ENCODE measurements at regions not wholly inside any gene's neighbourhood (a gene's known extent, or its start where the extent isn't known, plus 50 kb on each side); places are given as distances from the start of the nearest gene placed in this dataset.
"Not testable (repeated sequence)": the region's sequence is repeated elsewhere in the genome, so short reads cannot be mapped to it uniquely, and the experiment has no call there.

DNA sequence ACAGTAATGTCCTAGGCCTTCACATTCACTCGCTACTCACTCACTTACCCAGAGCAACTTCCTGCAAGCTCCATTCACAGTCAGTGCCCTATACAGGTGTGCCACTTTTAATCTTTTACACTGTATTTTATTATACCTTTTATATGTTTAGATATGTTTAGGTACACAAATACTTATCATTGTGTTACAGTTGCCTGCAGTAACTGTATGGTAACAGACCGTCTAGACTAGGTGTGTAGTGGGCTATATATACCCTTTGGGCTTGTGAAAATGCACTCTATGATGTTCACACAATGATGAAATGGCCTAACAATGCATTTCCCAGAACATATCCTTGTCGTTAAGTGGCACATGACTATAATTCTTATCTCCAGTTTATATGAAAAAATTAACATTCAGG lies 204.5 kb upstream of the HMCN1 start:
- no peak for DNase-seq
- Histone ChIP-seq H3K4me3 (ENCODE audit: control insufficient read depth in 1 of 7, extremely low read depth in 1 of 7, insufficient read depth in 4 of 7, low read depth in 2 of 7, low read length in 6 of 7) (no peak overlapping the region), H3K27me3 (replicated peaks in 2 of 5; ENCODE audit: control insufficient read depth in 4 of 5, insufficient read depth in 5 of 5, low read length in 4 of 5) (no peaks in the 10 kb centered on the region), H3K27ac (ENCODE audit: insufficient read depth in 1 of 2, low read depth in 1 of 2, low read length in 2 of 2, poor library complexity in 1 of 2, severe bottlenecking in 2 of 2) (no peak overlapping the region), H3K36me3 (ENCODE audit: control insufficient read depth in 4 of 4, insufficient read depth in 4 of 4, low read length in 3 of 4) (no peaks in the 10 kb centered on the region), H3K9me3 (ENCODE audit: control extremely low read depth in 1 of 5, control insufficient read depth in 4 of 5, insufficient read depth in 2 of 5, low read depth in 1 of 5, low read length in 4 of 5) (no peaks in the 10 kb centered on the region), H3K4me1 (ENCODE audit: control extremely low read depth in 1 of 4, control insufficient read depth in 4 of 4, insufficient read depth in 4 of 4, low read length in 3 of 4) (peaks cover 0 to 7% (median 2%) of the 10 kb centered on the region in 4 experiments)
- WGBS (ENCODE audit: insufficient coverage): no CpG with 5 or more reads among the region's 3 CpGs
- CTCF ChIA-PET: interaction anchor here (1.6 kb wide), 1 partner anchor 10 kb away, joined by 5 read pairs; no protein-coding TSS in a partner anchor
- POLR2A ChIA-PET: no interaction called here

DNA sequence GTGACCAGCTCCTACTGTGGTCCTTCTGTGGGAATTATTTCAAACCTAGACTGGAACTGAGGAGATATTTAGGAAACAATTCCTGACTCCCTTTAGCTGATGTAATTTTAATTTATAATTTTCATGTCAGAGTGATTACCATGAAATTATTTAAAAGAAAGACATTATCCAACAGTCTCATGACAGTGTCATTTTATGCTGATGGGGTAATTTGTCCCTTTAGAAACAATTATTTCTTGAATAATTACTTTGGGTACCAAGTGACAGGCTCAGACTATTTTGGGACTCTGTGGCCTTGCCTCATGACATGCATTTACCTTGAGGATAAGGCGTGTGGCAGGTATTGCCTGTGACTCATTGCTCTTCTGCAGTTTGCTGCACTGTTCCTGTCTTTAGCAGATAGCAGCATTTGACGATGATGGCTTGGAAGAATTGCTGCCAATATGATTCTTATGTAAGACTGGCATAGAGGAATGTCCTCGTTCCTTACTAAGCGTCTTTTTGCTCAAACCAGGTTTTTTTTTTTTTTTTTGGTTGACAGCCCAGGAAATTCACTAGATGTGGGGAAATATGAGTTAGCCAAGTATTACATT lies 206.0 kb upstream of the HMCN1 start:
- 100% methylated on average over 2 of the region's 4 CpGs for WGBS (ENCODE audit: insufficient coverage)
- peaks cover 0 to 3% (median 0%) of the 10 kb centered on the region in 5 experiments for H3K9me3 ChIP-seq (ENCODE audit: control extremely low read depth in 1 of 5, control insufficient read depth in 4 of 5, insufficient read depth in 2 of 5, low read depth in 1 of 5, low read length in 4 of 5)
- H3K4me3 ChIP-seq (ENCODE audit: control insufficient read depth in 1 of 7, extremely low read depth in 1 of 7, insufficient read depth in 4 of 7, low read depth in 2 of 7, low read length in 6 of 7): no peak overlapping the region
- H3K4me1 ChIP-seq (ENCODE audit: control extremely low read depth in 1 of 4, control insufficient read depth in 4 of 4, insufficient read depth in 4 of 4, low read length in 3 of 4): peaks cover 0 to 7% (median 2%) of the 10 kb centered on the region in 4 experiments
- no peak for DNase-seq
- no peak overlapping the region for H3K27ac ChIP-seq (ENCODE audit: insufficient read depth in 1 of 2, low read depth in 1 of 2, low read length in 2 of 2, poor library complexity in 1 of 2, severe bottlenecking in 2 of 2)
- no peaks in the 10 kb centered on the region for H3K36me3 ChIP-seq (ENCODE audit: control insufficient read depth in 4 of 4, insufficient read depth in 4 of 4, low read length in 3 of 4)
- ChIA-PET POLR2A (no interaction called here), CTCF (interaction anchor here (0.8 to 1.5 kb wide), 3 partner anchors 10 to 71 kb away, joined by 3 to 4 read pairs (median 4); no protein-coding TSS in a partner anchor)
- no peaks in the 10 kb centered on the region for H3K27me3 ChIP-seq (replicated peaks in 2 of 5; ENCODE audit: control insufficient read depth in 4 of 5, insufficient read depth in 5 of 5, low read length in 4 of 5)

DNA sequence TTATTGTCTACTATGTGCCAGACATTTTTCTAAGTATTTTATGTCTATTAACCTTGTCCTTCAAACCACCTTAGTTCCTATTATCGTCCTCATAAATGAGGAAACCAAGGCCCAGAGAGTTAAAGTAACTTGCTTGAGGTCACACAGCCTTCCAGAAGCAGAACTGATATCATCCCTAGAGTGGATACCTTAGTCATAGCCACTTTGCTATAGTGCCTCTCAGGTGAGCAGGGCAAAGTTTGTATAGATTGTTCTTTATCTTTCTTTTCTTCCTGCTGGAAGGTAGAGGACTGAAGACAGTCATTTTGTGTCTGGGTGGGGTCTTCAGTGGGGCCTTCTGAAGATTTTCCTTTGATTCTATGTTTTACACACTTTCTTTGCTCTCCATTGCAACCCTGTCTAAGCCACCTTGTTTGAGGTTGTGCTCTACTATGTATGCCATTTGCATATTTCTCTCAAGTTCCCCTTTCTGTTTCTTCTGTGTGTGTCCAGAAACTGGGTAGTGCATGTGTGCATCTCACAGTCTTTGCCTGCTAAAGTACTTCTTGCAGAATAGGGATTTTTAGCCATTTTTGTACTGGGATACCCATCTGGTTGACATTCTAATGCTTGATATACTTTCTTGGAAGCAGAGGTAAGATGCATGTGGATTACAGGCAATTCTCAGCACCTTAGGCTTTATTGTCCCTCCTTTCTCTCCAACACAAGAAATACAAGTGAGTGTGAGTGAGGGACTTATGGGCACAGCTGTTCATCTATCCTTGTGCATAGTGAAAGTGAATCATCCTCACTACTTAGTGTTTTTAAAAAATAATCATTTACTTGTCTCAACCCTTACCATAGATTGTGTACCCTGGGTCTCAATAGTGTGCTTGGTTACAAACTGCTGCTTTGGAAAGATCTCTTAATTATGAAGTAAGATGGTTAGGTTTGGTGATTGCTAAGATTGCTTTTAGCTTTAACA lies 207.6 kb upstream of the HMCN1 start:
- no CpG with 5 or more reads among the region's 1 CpG for WGBS (ENCODE audit: insufficient coverage)
- DNase-seq: peak in 2 of 3 donors; percentile 22 to 43
- Histone ChIP-seq H3K27ac (ENCODE audit: insufficient read depth in 1 of 2, low read depth in 1 of 2, low read length in 2 of 2, poor library complexity in 1 of 2, severe bottlenecking in 2 of 2) (no peak overlapping the region), H3K4me3 (ENCODE audit: control insufficient read depth in 1 of 7, extremely low read depth in 1 of 7, insufficient read depth in 4 of 7, low read depth in 2 of 7, low read length in 6 of 7) (no peak overlapping the region), H3K27me3 (replicated peaks in 2 of 5; ENCODE audit: control insufficient read depth in 4 of 5, insufficient read depth in 5 of 5, low read length in 4 of 5) (no peaks in the 10 kb centered on the region), H3K9me3 (ENCODE audit: control extremely low read depth in 1 of 5, control insufficient read depth in 4 of 5, insufficient read depth in 2 of 5, low read depth in 1 of 5, low read length in 4 of 5) (peaks cover 0 to 5% (median 0%) of the 10 kb centered on the region in 5 experiments), H3K4me1 (ENCODE audit: control extremely low read depth in 1 of 4, control insufficient read depth in 4 of 4, insufficient read depth in 4 of 4, low read length in 3 of 4) (peaks cover 0 to 7% (median 2%) of the 10 kb centered on the region in 4 experiments), H3K36me3 (ENCODE audit: control insufficient read depth in 4 of 4, insufficient read depth in 4 of 4, low read length in 3 of 4) (no peaks in the 10 kb centered on the region)
- POLR2A ChIA-PET: no interaction called here
- CTCF ChIA-PET: interaction anchor here (1.4 to 1.5 kb wide), 2 partner anchors 9 to 19 kb away, joined by 3 to 4 read pairs; no protein-coding TSS in a partner anchor

DNA sequence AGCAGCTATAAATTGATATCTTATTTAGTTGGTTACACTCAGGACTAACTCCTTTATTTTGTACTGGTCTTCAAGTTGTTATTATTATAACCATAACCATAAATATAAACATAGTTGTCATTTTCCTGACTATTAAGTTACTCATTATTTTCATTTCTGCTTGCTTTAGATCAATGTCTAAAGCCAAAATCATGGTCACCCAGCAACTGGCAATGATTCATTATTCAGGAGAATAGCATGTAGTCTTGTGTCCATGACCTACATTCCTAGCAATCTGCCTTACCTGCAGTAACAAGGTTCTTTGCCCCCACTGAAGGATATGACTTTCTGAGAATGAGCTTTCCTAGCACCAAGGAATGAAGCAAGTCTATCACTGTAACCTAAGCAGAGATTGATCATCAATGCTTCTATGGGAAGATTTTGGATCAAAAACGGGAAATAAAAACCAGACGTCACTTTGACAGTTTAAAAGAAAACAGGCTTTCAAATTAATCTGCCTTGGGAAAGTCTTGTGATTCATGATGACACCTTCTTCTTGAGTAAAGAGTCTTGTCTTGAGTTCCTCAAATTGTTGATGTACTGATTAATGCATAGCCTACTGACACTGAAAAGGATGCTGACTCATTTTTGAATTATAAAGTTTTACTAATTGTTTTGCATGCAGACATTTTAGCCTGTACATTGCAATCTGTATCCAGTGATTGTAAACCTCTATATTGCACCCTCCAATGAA lies 203.3 kb upstream of the IVNS1ABP start:
- Histone ChIP-seq H3K36me3 (ENCODE audit: control insufficient read depth in 4 of 4, insufficient read depth in 4 of 4, low read length in 3 of 4) (no peaks in the 10 kb centered on the region), H3K9me3 (ENCODE audit: control extremely low read depth in 1 of 5, control insufficient read depth in 4 of 5, insufficient read depth in 2 of 5, low read depth in 1 of 5, low read length in 4 of 5) (peaks cover 0 to 13% (median 3%) of the 10 kb centered on the region in 5 experiments), H3K27ac (ENCODE audit: insufficient read depth in 1 of 2, low read depth in 1 of 2, low read length in 2 of 2, poor library complexity in 1 of 2, severe bottlenecking in 2 of 2) (no peak overlapping the region), H3K4me3 (ENCODE audit: control insufficient read depth in 1 of 7, extremely low read depth in 1 of 7, insufficient read depth in 4 of 7, low read depth in 2 of 7, low read length in 6 of 7) (no peak overlapping the region), H3K4me1 (ENCODE audit: control extremely low read depth in 1 of 4, control insufficient read depth in 4 of 4, insufficient read depth in 4 of 4, low read length in 3 of 4) (no peaks in the 10 kb centered on the region), H3K27me3 (replicated peaks in 2 of 5; ENCODE audit: control insufficient read depth in 4 of 5, insufficient read depth in 5 of 5, low read length in 4 of 5) (no peaks in the 10 kb centered on the region)
- POLR2A ChIA-PET: no interaction called here
- CTCF ChIA-PET: interaction anchor here (0.9 kb wide), 1 partner anchor 10 kb away, joined by 5 read pairs; no protein-coding TSS in a partner anchor
- 100% methylated on average over 2 of the region's 2 CpGs for WGBS (ENCODE audit: insufficient coverage)
- DNase-seq: peak in 1 of 3 donors; percentile 27

DNA sequence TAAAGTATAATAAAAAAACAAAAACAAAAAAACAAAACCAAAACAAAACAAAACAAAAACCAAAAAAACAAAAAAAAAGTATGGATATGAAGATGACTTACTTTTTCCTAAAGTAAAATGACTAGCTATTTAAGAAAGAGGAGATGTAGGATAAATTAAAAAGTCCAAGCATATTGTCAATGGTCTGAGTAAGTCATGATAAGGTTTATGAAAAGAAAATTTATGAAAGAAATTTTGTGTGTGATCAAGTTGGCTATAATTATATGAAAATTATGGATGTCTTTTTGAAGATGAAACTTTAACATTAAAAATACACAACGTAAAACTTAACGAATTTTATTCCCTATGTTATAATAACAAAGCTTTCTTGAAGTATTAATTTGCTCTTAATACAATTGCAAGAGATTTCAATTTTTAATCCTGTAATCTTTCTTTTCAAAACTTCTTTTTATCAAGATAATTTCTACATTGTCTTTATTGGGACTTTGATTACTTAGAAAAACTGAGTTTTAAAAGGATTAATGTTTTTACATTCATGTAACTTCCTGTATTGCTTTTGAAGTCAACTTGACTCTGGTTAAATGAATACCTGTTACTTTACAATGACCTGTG lies 200.9 kb upstream of the IVNS1ABP start:
- POLR2A ChIA-PET: no interaction called here
- no CpG with 5 or more reads among the region's 2 CpGs for WGBS (ENCODE audit: insufficient coverage)

DNA sequence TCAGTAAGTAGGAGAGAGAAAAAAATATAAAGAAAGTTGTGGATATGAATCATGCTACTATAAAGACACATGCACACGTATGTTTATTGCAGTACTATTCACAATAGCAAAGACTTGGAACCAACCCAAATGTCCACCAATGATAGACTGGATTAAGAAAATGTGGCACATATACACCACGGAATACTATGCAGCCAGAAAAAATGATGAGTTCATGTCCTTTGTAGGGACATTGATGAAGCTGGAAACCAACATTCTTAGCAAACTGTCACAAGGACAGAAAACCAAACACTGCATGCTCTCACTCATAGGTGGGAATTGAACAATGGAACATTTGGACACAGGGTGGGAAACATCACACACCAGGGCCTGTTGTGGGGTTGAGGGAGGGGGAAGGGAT lies 200.3 kb upstream of the IVNS1ABP start:
- POLR2A ChIA-PET; H3K4me1 ChIP-seq (ENCODE audit: control extremely low read depth in 1 of 4, control insufficient read depth in 4 of 4, insufficient read depth in 4 of 4, low read length in 3 of 4); H3K4me3 ChIP-seq (ENCODE audit: control insufficient read depth in 1 of 7, extremely low read depth in 1 of 7, insufficient read depth in 4 of 7, low read depth in 2 of 7, low read length in 6 of 7); H3K27me3 ChIP-seq (replicated peaks in 2 of 5; ENCODE audit: control insufficient read depth in 4 of 5, insufficient read depth in 5 of 5, low read length in 4 of 5); H3K27ac ChIP-seq (ENCODE audit: insufficient read depth in 1 of 2, low read depth in 1 of 2, low read length in 2 of 2, poor library complexity in 1 of 2, severe bottlenecking in 2 of 2); H3K9me3 ChIP-seq (ENCODE audit: control extremely low read depth in 1 of 5, control insufficient read depth in 4 of 5, insufficient read depth in 2 of 5, low read depth in 1 of 5, low read length in 4 of 5); DNase-seq; H3K36me3 ChIP-seq (ENCODE audit: control insufficient read depth in 4 of 4, insufficient read depth in 4 of 4, low read length in 3 of 4): not testable (repeated sequence)
- CTCF ChIA-PET: interaction anchor here (0.6 to 1.0 kb wide), 2 partner anchors 10 to 23 kb away, joined by 3 to 4 read pairs; no protein-coding TSS in a partner anchor
- no CpG with 5 or more reads among the region's 2 CpGs for WGBS (ENCODE audit: insufficient coverage)

More for the DNA sequence above, 200.9 kb upstream of the IVNS1ABP start:
- Histone ChIP-seq H3K4me3 (ENCODE audit: control insufficient read depth in 1 of 7, extremely low read depth in 1 of 7, insufficient read depth in 4 of 7, low read depth in 2 of 7, low read length in 6 of 7) (no peak overlapping the region), H3K27me3 (replicated peaks in 2 of 5; ENCODE audit: control insufficient read depth in 4 of 5, insufficient read depth in 5 of 5, low read length in 4 of 5) (no peaks in the 10 kb centered on the region), H3K27ac (ENCODE audit: insufficient read depth in 1 of 2, low read depth in 1 of 2, low read length in 2 of 2, poor library complexity in 1 of 2, severe bottlenecking in 2 of 2) (no peak overlapping the region), H3K36me3 (ENCODE audit: control insufficient read depth in 4 of 4, insufficient read depth in 4 of 4, low read length in 3 of 4) (no peaks in the 10 kb centered on the region), H3K4me1 (ENCODE audit: control extremely low read depth in 1 of 4, control insufficient read depth in 4 of 4, insufficient read depth in 4 of 4, low read length in 3 of 4) (no peaks in the 10 kb centered on the region), H3K9me3 (ENCODE audit: control extremely low read depth in 1 of 5, control insufficient read depth in 4 of 5, insufficient read depth in 2 of 5, low read depth in 1 of 5, low read length in 4 of 5) (peaks cover 0 to 9% (median 3%) of the 10 kb centered on the region in 5 experiments)
- DNase-seq: no peak
- CTCF ChIA-PET: interaction anchor here (0.6 to 1.0 kb wide), 2 partner anchors 10 to 23 kb away, joined by 3 to 4 read pairs; no protein-coding TSS in a partner anchor
